Chondrocyte (in vitro differentiated cells): ENCODE measurements at regions not wholly inside any gene's neighbourhood (a gene's known extent, or its start where the extent isn't known, plus 50 kb on each side); places are given as distances from the start of the nearest gene placed in this dataset.

ENCODE experiments used
- DNase-seq: peaks from one replicate; pipeline ENCODE4 v3.0.0; 2021; ENCODE audit warnings: mixed read lengths, low spot score
- H3K27ac Mint-ChIP-seq: one replicate; pipeline ENCODE4 v1.8.0; 2021; ENCODE audit warnings: mild to moderate bottlenecking, moderate library complexity, mixed read lengths; ENCODE audit not compliant: unreplicated experiment
- H3K27me3 Mint-ChIP-seq: 2 replicates; pipeline ENCODE4 v1.8.0; 2021; ENCODE audit warnings: low read depth, mixed read lengths
- H3K36me3 Mint-ChIP-seq: 2 replicates; pipeline ENCODE4 v1.8.0; 2021; ENCODE audit warnings: low read depth, mixed read lengths
- H3K4me1 Mint-ChIP-seq: 2 replicates; pipeline ENCODE4 v1.8.0; 2021; ENCODE audit warnings: low read depth, mild to moderate bottlenecking, mixed read lengths
- H3K4me3 Mint-ChIP-seq: one replicate; pipeline ENCODE4 v1.8.0; 2021; ENCODE audit warnings: mild to moderate bottlenecking, moderate library complexity, mixed read lengths; ENCODE audit not compliant: unreplicated experiment
- H3K9me3 Mint-ChIP-seq: 2 replicates; pipeline ENCODE4 v1.8.0; 2021; ENCODE audit warnings: low read depth, mixed read lengths
- CTCF ChIP-seq: fragments of 200-600 bp; sonication (generic); IDR thresholded peaks from 2 replicates; pipeline ENCODE4 v1.5.0; 2021; ENCODE audit warnings: antibody characterized with exemption, mild to moderate bottlenecking, moderate library complexity

- Mint-ChIP-seq H3K36me3 (no peaks in the 10 kb centered on the region), H3K9me3 (no peaks in the 10 kb centered on the region), H3K27me3 (no peaks in the 10 kb centered on the region), H3K4me1 (peaks cover 7% of the 10 kb centered on the region), H3K4me3 (no peak overlapping the region), H3K27ac (no peak overlapping the region)
- DNase-seq: no peak
- TF ChIP-seq CTCF: no peak
These were observed 80.7 kb upstream of the MYLIP start for GRCh38 chr6:16048221-16048620.

- Mint-ChIP-seq H3K27me3 (no peaks in the 10 kb centered on the region), H3K9me3 (no peaks in the 10 kb centered on the region), H3K36me3 (no peaks in the 10 kb centered on the region), H3K4me3 (no peak overlapping the region), H3K4me1 (peaks cover 7% of the 10 kb centered on the region), H3K27ac (no peak overlapping the region)
- no peak for DNase-seq
- no peak for TF ChIP-seq CTCF
These were observed 81.4 kb upstream of the MYLIP start for GRCh38 chr6:16047435-16047990.

- no peak for DNase-seq
- Mint-ChIP-seq H3K36me3 (no peaks in the 10 kb centered on the region), H3K4me1 (peaks cover 7% of the 10 kb centered on the region), H3K27me3 (no peaks in the 10 kb centered on the region), H3K27ac (no peak overlapping the region), H3K4me3 (no peak overlapping the region), H3K9me3 (peaks cover 3% of the 10 kb centered on the region)
- no peak for TF ChIP-seq CTCF
These were observed 83.6 kb upstream of the MYLIP start for GRCh38 chr6:16045238-16045637.

- H3K9me3 Mint-ChIP-seq: peaks cover 3% of the 10 kb centered on the region
- no peaks in the 10 kb centered on the region for H3K27me3 Mint-ChIP-seq
- no peak overlapping the region for H3K27ac Mint-ChIP-seq
- H3K4me1 Mint-ChIP-seq: peaks cover 4% of the 10 kb centered on the region
- no peak for TF ChIP-seq CTCF
- H3K4me3 Mint-ChIP-seq: no peak overlapping the region
- H3K36me3 Mint-ChIP-seq: no peaks in the 10 kb centered on the region
- no peak for DNase-seq
These were observed 84.7 kb upstream of the MYLIP start for GRCh38 chr6:16044211-16044643.

DNA sequence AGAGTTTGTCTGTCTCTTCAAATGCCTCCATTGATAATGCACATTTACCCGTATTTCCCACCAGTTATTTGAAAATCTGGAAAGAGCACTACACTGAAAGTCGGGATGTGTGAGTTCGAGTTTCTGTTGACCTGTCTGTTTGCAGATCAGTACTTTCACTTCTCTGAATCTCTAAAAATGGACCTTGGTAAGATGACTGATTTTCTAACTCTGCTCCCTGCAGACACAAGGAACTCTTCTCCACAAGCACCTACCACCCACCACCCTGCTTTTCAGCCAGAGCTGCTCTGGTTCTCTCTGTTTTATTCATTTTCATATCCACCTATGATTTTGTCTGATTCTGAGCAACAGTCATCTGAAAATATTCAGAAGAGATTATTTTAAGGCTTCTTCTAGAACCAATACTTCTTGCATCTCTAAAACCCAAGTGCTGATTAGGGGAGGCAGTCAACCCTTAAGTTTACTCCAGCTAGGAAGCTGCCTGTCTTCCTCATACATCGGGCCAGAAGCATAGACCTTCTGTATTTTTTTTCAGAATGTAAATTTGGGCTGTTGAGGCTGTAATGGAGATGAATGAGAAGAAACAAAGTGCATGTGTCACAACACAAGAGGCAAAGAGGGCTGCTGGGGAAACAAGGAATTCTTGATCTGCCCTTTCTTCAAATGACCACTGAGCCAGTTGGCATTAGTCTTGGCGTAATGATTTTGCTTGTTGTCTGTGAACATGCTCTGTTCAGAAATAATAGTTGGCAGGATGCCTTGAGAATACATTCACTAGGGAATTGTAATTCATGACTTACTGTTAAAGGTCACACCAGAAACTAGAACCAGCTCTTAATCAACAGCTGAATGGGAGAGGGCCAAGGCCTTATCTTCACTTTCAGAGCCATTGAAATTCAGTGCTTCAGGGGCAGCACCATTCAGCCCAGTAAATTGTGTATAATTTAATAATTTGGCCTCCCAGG, 85.4 kb upstream of the MYLIP start:
- no peak for TF ChIP-seq CTCF
- Mint-ChIP-seq H3K27me3 (no peaks in the 10 kb centered on the region), H3K4me3 (no peak overlapping the region), H3K4me1 (no peaks in the 10 kb centered on the region), H3K36me3 (no peaks in the 10 kb centered on the region), H3K9me3 (peaks cover 3% of the 10 kb centered on the region), H3K27ac (no peak overlapping the region)
- DNase-seq: no peak
